WTC11 (cell line): ENCODE measurements at regions not wholly inside any gene's neighbourhood (a gene's known extent, or its start where the extent isn't known, plus 50 kb on each side); places are given as distances from the start of the nearest gene placed in this dataset.

ENCODE experiments used
- ATAC-seq: fragments of 200-7000 bp; cut with Tn5 transposase; 2 replicates; pipeline ENCODE4 v1.10.0; 2021; ENCODE audit warnings: mild to moderate bottlenecking, moderate library complexity
- CTCF ChIA-PET: fragments of 300-600 bp; sonication (Branson Sonifier 250); formaldehyde crosslinking; loops from one replicate; lab custom pipeline; 2021; ENCODE audit warnings: antibody characterized with exemption; lab: Charles Lee
- POLR2A ChIA-PET: fragments of 350-600 bp; sonication (Branson Sonifier 250); formaldehyde crosslinking; loops from one replicate; lab custom pipeline; 2021; ENCODE audit warnings: antibody characterized with exemption; lab: Charles Lee
- DNase-seq: peaks from one replicate; pipeline ENCODE4 v3.0.0; 2021; ENCODE audit warnings: low spot score
- H3K27ac Mint-ChIP-seq: 2 replicates; pipeline ENCODE4 v1.8.0; 2021; ENCODE audit warnings: mixed read lengths
- H3K27me3 Mint-ChIP-seq: 2 replicates; pipeline ENCODE4 v1.8.0; 2021; ENCODE audit warnings: low read depth, mild to moderate bottlenecking, moderate library complexity, mixed read lengths
- H3K36me3 Mint-ChIP-seq: 2 replicates; pipeline ENCODE4 v1.8.0; 2021; ENCODE audit warnings: mixed read lengths
- H3K4me1 Mint-ChIP-seq: 2 replicates; pipeline ENCODE4 v1.8.0; 2022; ENCODE audit warnings: mixed read lengths
- H3K4me3 Mint-ChIP-seq: 2 replicates; pipeline ENCODE4 v1.8.0; 2021; ENCODE audit warnings: mild to moderate bottlenecking, moderate library complexity, mixed read lengths
- H3K9me3 Mint-ChIP-seq: 2 replicates; pipeline ENCODE4 v1.8.0; 2021; ENCODE audit warnings: mixed read lengths
- FOXP1 ChIP-seq: sonication (generic); formaldehyde crosslinking; IDR thresholded peaks from 2 replicates; pipeline ENCODE4 v1.8.0; 2022; ENCODE audit warnings: missing genetic modification reagents, mild to moderate bottlenecking, moderate library complexity, borderline replicate concordance
- KAT7 ChIP-seq: sonication (generic); formaldehyde crosslinking; IDR thresholded peaks from 2 replicates; pipeline ENCODE4 v1.8.1; 2023; ENCODE audit warnings: missing genetic modification reagents, mild to moderate bottlenecking, borderline replicate concordance
- NFE2L1 ChIP-seq: sonication (generic); formaldehyde crosslinking; IDR thresholded peaks from 2 replicates; pipeline ENCODE4 v1.8.1; 2023; ENCODE audit warnings: missing genetic modification reagents
- NFYB ChIP-seq: sonication (generic); formaldehyde crosslinking; conservative IDR thresholded peaks from 2 replicates; pipeline ENCODE4 v1.8.0; 2022; ENCODE audit warnings: low read depth, missing genetic modification reagents
- NR3C1 ChIP-seq: sonication (generic); formaldehyde crosslinking; conservative IDR thresholded peaks from 2 replicates; pipeline ENCODE4 v1.8.1; 2023; ENCODE audit warnings: low read depth, mild to moderate bottlenecking, missing genetic modification reagents
- RORB ChIP-seq: fragments of 250-450 bp; sonication (Bioruptor Pico); IDR thresholded peaks from 2 replicates; pipeline ENCODE4 v1.9.0; 2021; ENCODE audit warnings: mild to moderate bottlenecking
- SOX15 ChIP-seq: fragments of 250-450 bp; sonication (Bioruptor Pico); IDR thresholded peaks from 2 replicates; pipeline ENCODE4 v1.9.0; 2021; ENCODE audit warnings: mild to moderate bottlenecking
- TCF7 ChIP-seq: sonication (generic); formaldehyde crosslinking; IDR thresholded peaks from 2 replicates; pipeline ENCODE4 v1.8.0; 2022; ENCODE audit warnings: mild to moderate bottlenecking, low read depth, missing genetic modification reagents, moderate library complexity
- TP53 ChIP-seq: sonication (generic); formaldehyde crosslinking; IDR thresholded peaks from 2 replicates; pipeline ENCODE4 v1.8.1; 2023; ENCODE audit warnings: mild to moderate bottlenecking, missing genetic modification reagents
- ZNF219 ChIP-seq: sonication (generic); formaldehyde crosslinking; IDR thresholded peaks from 2 replicates; pipeline ENCODE4 v1.8.0; 2023; ENCODE audit warnings: missing genetic modification reagents, mild to moderate bottlenecking, borderline replicate concordance
- ZNF263 ChIP-seq: sonication (generic); formaldehyde crosslinking; IDR thresholded peaks from 2 replicates; pipeline ENCODE4 v1.8.1; 2022; ENCODE audit warnings: low read depth, mild to moderate bottlenecking, moderate library complexity, missing genetic modification reagents
- ZNF416 ChIP-seq: fragments of 250-450 bp; sonication (Bioruptor Pico); IDR thresholded peaks from 2 replicates; pipeline ENCODE4 v1.9.0; 2021; ENCODE audit warnings: mild to moderate bottlenecking, inconsistent platforms
- ZNF423 ChIP-seq: fragments of 250-450 bp; sonication (Bioruptor Pico); IDR thresholded peaks from 2 replicates; pipeline ENCODE4 v2.1.2; 2022; ENCODE audit warnings: mild to moderate bottlenecking, moderate library complexity
- TF ChIP-seq, protein P1 (sequence below): fragments of 250-450 bp; sonication (Bioruptor Pico); IDR thresholded peaks from 2 replicates; pipeline ENCODE4 v2.1.2; 2022; ENCODE audit warnings: mild to moderate bottlenecking, moderate library complexity
- TF ChIP-seq, protein P2 (sequence below): sonication (generic); formaldehyde crosslinking; IDR thresholded peaks from 2 replicates; pipeline ENCODE4 v1.8.1; 2022; ENCODE audit warnings: low read depth, missing genetic modification reagents, borderline replicate concordance
- TF ChIP-seq, protein P3 (sequence below): sonication (generic); formaldehyde crosslinking; IDR thresholded peaks from 2 replicates; pipeline ENCODE4 v1.8.0; 2023; ENCODE audit warnings: missing genetic modification reagents, mild to moderate bottlenecking, borderline replicate concordance
- TF ChIP-seq, protein P4 (sequence below): fragments of 250-450 bp; sonication (Bioruptor Pico); IDR thresholded peaks from 2 replicates; pipeline ENCODE4 v1.9.0; 2021; ENCODE audit warnings: mild to moderate bottlenecking
- TF ChIP-seq, protein P5 (sequence below): fragments of 250-450 bp; sonication (Bioruptor Pico); IDR thresholded peaks from 2 replicates; pipeline ENCODE4 v1.9.0; 2021; ENCODE audit warnings: moderate library complexity, mild to moderate bottlenecking, inconsistent platforms, borderline replicate concordance
- TF ChIP-seq, protein P6 (sequence below): sonication (generic); formaldehyde crosslinking; IDR thresholded peaks from 2 replicates; pipeline ENCODE4 v1.8.1; 2023; ENCODE audit warnings: mild to moderate bottlenecking, missing genetic modification reagents, borderline replicate concordance
- TF ChIP-seq, protein P7 (sequence below): sonication (generic); formaldehyde crosslinking; IDR thresholded peaks from 2 replicates; pipeline ENCODE4 v1.8.1; 2022; ENCODE audit warnings: mild to moderate bottlenecking, moderate library complexity, missing genetic modification reagents

DNA sequence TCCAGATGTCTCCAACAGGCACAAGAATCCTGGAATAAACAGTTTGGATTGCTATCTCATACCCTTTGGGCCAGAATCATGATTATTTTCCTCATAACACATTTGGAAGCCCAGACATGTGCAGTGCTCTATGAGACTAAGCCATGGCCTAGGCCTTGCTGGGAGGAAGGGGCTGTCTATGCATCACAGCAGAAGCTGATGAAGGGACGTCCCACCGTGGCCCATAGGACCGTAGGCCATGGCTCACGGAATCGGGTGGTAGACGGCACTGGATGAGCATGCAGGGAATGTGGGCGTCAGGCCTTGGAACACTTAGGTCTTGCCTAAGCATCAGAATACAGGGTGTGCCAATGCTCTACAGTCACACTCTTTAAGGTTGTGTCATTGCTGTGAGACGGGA lies 283.8 kb upstream of the TSHZ3 start:
- ChIA-PET POLR2A (no interaction called here), CTCF (no interaction called here)
- Mint-ChIP-seq H3K27me3 (no peaks in the 10 kb centered on the region), H3K4me3 (no peak overlapping the region), H3K9me3 (no peaks in the 10 kb centered on the region; the same call in 1 of the 2 replicates), H3K27ac (no peak overlapping the region), H3K36me3 (no peaks in the 10 kb centered on the region), H3K4me1 (peaks cover 36% of the 10 kb centered on the region)
- DNase-seq (no peak), ATAC-seq (no peak)
- TF ChIP-seq, protein P1, sequence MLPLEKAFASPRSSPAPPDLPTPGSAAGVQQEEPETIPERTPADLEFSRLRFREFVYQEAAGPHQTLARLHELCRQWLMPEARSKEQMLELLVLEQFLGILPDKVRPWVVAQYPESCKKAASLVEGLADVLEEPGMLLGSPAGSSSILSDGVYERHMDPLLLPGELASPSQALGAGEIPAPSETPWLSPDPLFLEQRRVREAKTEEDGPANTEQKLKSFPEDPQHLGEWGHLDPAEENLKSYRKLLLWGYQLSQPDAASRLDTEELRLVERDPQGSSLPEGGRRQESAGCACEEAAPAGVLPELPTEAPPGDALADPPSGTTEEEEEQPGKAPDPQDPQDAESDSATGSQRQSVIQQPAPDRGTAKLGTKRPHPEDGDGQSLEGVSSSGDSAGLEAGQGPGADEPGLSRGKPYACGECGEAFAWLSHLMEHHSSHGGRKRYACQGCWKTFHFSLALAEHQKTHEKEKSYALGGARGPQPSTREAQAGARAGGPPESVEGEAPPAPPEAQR (CRISPR knock-in tag), result no peak
- TF ChIP-seq TCF7 (no peak), SOX15 (CRISPR knock-in tag) (no peak), NFYB (no peak), NFE2L1 (CRISPR knock-in tag) (no peak), ZNF416 (CRISPR knock-in tag) (no peak), TP53 (no peak)
- TF ChIP-seq, protein P2, sequence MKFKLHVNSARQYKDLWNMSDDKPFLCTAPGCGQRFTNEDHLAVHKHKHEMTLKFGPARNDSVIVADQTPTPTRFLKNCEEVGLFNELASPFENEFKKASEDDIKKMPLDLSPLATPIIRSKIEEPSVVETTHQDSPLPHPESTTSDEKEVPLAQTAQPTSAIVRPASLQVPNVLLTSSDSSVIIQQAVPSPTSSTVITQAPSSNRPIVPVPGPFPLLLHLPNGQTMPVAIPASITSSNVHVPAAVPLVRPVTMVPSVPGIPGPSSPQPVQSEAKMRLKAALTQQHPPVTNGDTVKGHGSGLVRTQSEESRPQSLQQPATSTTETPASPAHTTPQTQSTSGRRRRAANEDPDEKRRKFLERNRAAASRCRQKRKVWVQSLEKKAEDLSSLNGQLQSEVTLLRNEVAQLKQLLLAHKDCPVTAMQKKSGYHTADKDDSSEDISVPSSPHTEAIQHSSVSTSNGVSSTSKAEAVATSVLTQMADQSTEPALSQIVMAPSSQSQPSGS (CRISPR knock-in tag), result no peak

DNA sequence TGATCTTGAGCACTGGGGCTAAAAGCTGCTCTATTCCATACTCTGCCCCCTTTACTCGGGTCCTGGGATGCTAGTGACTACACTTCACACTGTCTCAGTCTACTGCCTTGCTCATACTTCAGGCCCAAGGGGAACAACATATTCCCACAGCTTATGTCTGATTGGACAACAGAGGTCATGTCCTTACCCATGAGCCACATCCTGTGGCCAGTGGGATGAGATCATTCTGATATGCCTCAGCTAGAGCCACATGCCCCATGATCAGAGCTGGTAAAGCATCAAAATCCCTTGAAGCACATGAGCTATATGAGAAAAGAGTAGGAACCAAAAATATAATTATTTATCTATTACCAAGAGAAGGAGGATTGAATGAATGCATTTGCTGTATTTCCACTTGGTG lies 290.1 kb upstream of the TSHZ3 start:
- DNase-seq (no peak), ATAC-seq (no peak)
- peaks cover 16% of the 10 kb centered on the region; the same call in 1 of the 2 replicates for H3K9me3 Mint-ChIP-seq
- H3K27me3 Mint-ChIP-seq, result no peaks in the 10 kb centered on the region; the same call in 1 of the 2 replicates
- H3K4me3 Mint-ChIP-seq, result no peak overlapping the region
- TF ChIP-seq, protein P3, sequence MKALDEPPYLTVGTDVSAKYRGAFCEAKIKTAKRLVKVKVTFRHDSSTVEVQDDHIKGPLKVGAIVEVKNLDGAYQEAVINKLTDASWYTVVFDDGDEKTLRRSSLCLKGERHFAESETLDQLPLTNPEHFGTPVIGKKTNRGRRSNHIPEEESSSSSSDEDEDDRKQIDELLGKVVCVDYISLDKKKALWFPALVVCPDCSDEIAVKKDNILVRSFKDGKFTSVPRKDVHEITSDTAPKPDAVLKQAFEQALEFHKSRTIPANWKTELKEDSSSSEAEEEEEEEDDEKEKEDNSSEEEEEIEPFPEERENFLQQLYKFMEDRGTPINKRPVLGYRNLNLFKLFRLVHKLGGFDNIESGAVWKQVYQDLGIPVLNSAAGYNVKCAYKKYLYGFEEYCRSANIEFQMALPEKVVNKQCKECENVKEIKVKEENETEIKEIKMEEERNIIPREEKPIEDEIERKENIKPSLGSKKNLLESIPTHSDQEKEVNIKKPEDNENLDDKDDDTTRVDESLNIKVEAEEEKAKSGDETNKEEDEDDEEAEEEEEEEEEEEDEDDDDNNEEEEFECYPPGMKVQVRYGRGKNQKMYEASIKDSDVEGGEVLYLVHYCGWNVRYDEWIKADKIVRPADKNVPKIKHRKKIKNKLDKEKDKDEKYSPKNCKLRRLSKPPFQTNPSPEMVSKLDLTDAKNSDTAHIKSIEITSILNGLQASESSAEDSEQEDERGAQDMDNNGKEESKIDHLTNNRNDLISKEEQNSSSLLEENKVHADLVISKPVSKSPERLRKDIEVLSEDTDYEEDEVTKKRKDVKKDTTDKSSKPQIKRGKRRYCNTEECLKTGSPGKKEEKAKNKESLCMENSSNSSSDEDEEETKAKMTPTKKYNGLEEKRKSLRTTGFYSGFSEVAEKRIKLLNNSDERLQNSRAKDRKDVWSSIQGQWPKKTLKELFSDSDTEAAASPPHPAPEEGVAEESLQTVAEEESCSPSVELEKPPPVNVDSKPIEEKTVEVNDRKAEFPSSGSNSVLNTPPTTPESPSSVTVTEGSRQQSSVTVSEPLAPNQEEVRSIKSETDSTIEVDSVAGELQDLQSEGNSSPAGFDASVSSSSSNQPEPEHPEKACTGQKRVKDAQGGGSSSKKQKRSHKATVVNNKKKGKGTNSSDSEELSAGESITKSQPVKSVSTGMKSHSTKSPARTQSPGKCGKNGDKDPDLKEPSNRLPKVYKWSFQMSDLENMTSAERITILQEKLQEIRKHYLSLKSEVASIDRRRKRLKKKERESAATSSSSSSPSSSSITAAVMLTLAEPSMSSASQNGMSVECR (CRISPR knock-in tag), result no peak
- TF ChIP-seq ZNF263 (CRISPR knock-in tag) (no peak), NR3C1 (no peak), TP53 (no peak), ZNF219 (CRISPR knock-in tag) (no peak)
- peaks cover 10% of the 10 kb centered on the region for H3K4me1 Mint-ChIP-seq
- ChIA-PET CTCF (interaction anchor here (1.5 kb wide), 1 partner anchor 90 kb away, joined by 3 read pairs; no protein-coding TSS in a partner anchor), POLR2A (no interaction called here)
- H3K36me3 Mint-ChIP-seq, result no peaks in the 10 kb centered on the region
- H3K27ac Mint-ChIP-seq, result no peak overlapping the region

DNA sequence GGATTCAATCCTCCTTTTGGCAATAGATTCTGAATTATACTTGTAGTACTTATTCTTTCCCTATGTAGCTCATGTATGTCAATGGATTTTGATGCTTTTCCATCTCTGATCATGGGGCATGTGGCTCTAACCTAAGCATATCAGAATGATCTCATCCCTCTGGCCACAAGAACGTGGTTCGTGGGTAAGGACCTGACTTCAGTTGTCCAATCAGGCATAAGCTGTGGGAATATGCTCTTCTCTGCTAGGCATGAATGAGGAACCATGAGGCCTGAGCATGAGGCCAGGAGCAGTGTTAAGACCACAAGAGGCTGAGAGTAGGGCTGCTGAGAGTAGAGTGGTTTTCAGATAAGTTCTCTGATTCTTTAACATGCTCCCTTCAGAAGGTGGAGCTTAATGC lies 292.4 kb upstream of the TSHZ3 start:
- DNase-seq, result no peak
- POLR2A ChIA-PET, result no interaction called here
- no peak overlapping the region for H3K27ac Mint-ChIP-seq
- no peak overlapping the region for H3K4me3 Mint-ChIP-seq
- CTCF ChIA-PET, result no interaction called here
- H3K36me3 Mint-ChIP-seq, result peaks cover 5% of the 10 kb centered on the region; the same call in 1 of the 2 replicates
- ATAC-seq, result no peak
- no peaks in the 10 kb centered on the region for H3K4me1 Mint-ChIP-seq
- H3K9me3 Mint-ChIP-seq, result peaks cover 30% of the 10 kb centered on the region
- H3K27me3 Mint-ChIP-seq, result no peaks in the 10 kb centered on the region; the same call in 1 of the 2 replicates
- TF ChIP-seq, protein P4, sequence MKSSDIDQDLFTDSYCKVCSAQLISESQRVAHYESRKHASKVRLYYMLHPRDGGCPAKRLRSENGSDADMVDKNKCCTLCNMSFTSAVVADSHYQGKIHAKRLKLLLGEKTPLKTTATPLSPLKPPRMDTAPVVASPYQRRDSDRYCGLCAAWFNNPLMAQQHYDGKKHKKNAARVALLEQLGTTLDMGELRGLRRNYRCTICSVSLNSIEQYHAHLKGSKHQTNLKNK, result no peak
- TF ChIP-seq KAT7 (CRISPR knock-in tag), result no peak
- TF ChIP-seq, protein P5, sequence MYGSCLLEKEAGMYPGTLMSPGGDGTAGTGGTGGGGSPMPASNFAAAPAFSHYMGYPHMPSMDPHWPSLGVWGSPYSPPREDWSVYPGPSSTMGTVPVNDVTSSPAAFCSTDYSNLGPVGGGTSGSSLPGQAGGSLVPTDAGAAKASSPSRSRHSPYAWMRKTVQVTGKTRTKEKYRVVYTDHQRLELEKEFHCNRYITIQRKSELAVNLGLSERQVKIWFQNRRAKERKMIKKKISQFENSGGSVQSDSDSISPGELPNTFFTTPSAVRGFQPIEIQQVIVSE (CRISPR knock-in tag), result no peak
- TF ChIP-seq RORB (CRISPR knock-in tag), result no peak
- TF ChIP-seq FOXP1 (CRISPR knock-in tag), result no peak
- TF ChIP-seq, protein P6, sequence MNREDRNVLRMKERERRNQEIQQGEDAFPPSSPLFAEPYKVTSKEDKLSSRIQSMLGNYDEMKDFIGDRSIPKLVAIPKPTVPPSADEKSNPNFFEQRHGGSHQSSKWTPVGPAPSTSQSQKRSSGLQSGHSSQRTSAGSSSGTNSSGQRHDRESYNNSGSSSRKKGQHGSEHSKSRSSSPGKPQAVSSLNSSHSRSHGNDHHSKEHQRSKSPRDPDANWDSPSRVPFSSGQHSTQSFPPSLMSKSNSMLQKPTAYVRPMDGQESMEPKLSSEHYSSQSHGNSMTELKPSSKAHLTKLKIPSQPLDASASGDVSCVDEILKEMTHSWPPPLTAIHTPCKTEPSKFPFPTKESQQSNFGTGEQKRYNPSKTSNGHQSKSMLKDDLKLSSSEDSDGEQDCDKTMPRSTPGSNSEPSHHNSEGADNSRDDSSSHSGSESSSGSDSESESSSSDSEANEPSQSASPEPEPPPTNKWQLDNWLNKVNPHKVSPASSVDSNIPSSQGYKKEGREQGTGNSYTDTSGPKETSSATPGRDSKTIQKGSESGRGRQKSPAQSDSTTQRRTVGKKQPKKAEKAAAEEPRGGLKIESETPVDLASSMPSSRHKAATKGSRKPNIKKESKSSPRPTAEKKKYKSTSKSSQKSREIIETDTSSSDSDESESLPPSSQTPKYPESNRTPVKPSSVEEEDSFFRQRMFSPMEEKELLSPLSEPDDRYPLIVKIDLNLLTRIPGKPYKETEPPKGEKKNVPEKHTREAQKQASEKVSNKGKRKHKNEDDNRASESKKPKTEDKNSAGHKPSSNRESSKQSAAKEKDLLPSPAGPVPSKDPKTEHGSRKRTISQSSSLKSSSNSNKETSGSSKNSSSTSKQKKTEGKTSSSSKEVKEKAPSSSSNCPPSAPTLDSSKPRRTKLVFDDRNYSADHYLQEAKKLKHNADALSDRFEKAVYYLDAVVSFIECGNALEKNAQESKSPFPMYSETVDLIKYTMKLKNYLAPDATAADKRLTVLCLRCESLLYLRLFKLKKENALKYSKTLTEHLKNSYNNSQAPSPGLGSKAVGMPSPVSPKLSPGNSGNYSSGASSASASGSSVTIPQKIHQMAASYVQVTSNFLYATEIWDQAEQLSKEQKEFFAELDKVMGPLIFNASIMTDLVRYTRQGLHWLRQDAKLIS (CRISPR knock-in tag), result no peak
- TF ChIP-seq, protein P7, sequence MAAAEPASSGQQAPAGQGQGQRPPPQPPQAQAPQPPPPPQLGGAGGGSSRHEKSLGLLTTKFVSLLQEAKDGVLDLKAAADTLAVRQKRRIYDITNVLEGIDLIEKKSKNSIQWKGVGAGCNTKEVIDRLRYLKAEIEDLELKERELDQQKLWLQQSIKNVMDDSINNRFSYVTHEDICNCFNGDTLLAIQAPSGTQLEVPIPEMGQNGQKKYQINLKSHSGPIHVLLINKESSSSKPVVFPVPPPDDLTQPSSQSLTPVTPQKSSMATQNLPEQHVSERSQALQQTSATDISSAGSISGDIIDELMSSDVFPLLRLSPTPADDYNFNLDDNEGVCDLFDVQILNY (CRISPR knock-in tag), result no peak
- TF ChIP-seq NFYB, result no peak
- TF ChIP-seq ZNF423 (CRISPR knock-in tag), result no peak
